GM18951 (cell line): ENCODE measurements at regions not wholly inside any gene's neighbourhood (a gene's known extent, or its start where the extent isn't known, plus 50 kb on each side); places are given as distances from the start of the nearest gene placed in this dataset.

Source experiments
- POLR2A ChIP-seq: IDR thresholded peaks from 4 replicates; pipeline ENCODE4 v1.6.1; 2011; ENCODE audit warnings: mild to moderate bottlenecking; ENCODE audit not compliant: insufficient read length, insufficient read depth; ENCODE audit errors: extremely low read depth
- in situ Hi-C: fragments of 300-500 bp; cut with MboI; formaldehyde crosslinking; loops from one replicate; pipeline ENCODE4 v1.12.0; 2022; ENCODE audit warnings: low sequenced_read_pairs, mixed read lengths, inconsistent platforms; ENCODE audit not compliant: unreplicated experiment

GRCh38 chr6:149179431-149179830, 138.1 kb upstream of the TAB2 start:
- in situ Hi-C loops = no loop called here
- no peak for TF ChIP-seq POLR2A

GRCh38 chr6:149181304-149181703, 136.2 kb upstream of the TAB2 start:
- TF ChIP-seq POLR2A = no peak
- in situ Hi-C loops = loop anchor here (10.0 kb wide), 1 partner anchor 253 kb away; no protein-coding TSS in a partner anchor

- in situ Hi-C loops = loop anchor here (10.0 kb wide), 1 partner anchor 253 kb away; no protein-coding TSS in a partner anchor
- TF ChIP-seq POLR2A = no peak
Measured at GRCh38 chr6:149182262-149182661, 135.2 kb upstream of the TAB2 start.

GRCh38 chr6:149184523-149184922, 133.0 kb upstream of the TAB2 start:
- in situ Hi-C loops = loop anchor here (10.0 kb wide), 1 partner anchor 250 kb away; no protein-coding TSS in a partner anchor
- no peak for TF ChIP-seq POLR2A

GRCh38 chr6:149185799-149186357, 131.6 kb upstream of the TAB2 start:
- in situ Hi-C loops = loop anchor here (10.0 kb wide), 1 partner anchor 249 kb away; no protein-coding TSS in a partner anchor
- no peak for TF ChIP-seq POLR2A

- no peak for TF ChIP-seq POLR2A
- in situ Hi-C loops = loop anchor here (10.0 kb wide), 1 partner anchor 248 kb away; no protein-coding TSS in a partner anchor
Measured at GRCh38 chr6:149186873-149187272, 130.6 kb upstream of the TAB2 start.

GRCh38 chr6:149190224-149190831, 127.2 kb upstream of the TAB2 start:
- TF ChIP-seq POLR2A = no peak
- in situ Hi-C loops = no loop called here

- in situ Hi-C loops = no loop called here
- no peak for TF ChIP-seq POLR2A
Measured at GRCh38 chr6:149194820-149195558, 122.5 kb upstream of the TAB2 start.

GRCh38 chr6:149196091-149196490, 121.4 kb upstream of the TAB2 start:
- no peak for TF ChIP-seq POLR2A
- in situ Hi-C loops = no loop called here

GRCh38 chr6:149197482-149197881, 120.0 kb upstream of the TAB2 start:
- in situ Hi-C loops = no loop called here
- no peak for TF ChIP-seq POLR2A

GRCh38 chr6:149198265-149198664, 119.2 kb upstream of the TAB2 start:
- no peak for TF ChIP-seq POLR2A
- in situ Hi-C loops = no loop called here

- no peak for TF ChIP-seq POLR2A
- in situ Hi-C loops = no loop called here
Measured at GRCh38 chr6:149200282-149200945, 117.1 kb upstream of the TAB2 start.

GRCh38 chr6:149201068-149201655, 116.3 kb upstream of the TAB2 start:
- in situ Hi-C loops = no loop called here
- no peak for TF ChIP-seq POLR2A
